Urothelium cell line (cell line): ENCODE measurements at regions not wholly inside any gene's neighbourhood (a gene's known extent, or its start where the extent isn't known, plus 50 kb on each side); places are given as distances from the start of the nearest gene placed in this dataset.

Experiments used
- DNase-seq: peaks from one replicate; pipeline ENCODE4 v3.0.0; 2011; ENCODE audit warnings: low spot score, mixed read lengths
- FAIRE-seq: peaks from 2 replicates; lab custom pipeline; 2011; peaks lifted over from hg19 to GRCh38; lab: Jason Lieb, UNC

DNA sequence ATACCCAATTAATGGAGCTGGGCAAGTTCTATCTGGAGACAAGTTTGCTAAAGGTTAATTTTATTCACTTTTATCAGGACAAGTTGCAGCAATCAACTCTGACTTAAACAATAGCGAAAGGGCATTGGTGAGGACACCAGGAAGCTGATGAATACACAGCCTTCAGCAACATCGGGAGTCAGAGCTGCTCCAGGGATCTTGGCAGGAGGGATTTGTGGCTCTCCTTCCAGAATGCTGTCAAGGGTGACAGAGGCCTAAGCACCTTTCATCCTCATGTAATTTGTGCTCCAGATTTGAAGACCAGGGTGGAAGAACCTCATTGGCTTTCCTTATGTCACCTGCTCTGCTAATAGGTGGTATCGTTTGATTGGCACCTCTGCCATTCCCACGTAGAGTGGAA is 485.6 kb downstream of the NPIPA7 start:
- DNase-seq (no peak), FAIRE-seq (no peak)

DNA sequence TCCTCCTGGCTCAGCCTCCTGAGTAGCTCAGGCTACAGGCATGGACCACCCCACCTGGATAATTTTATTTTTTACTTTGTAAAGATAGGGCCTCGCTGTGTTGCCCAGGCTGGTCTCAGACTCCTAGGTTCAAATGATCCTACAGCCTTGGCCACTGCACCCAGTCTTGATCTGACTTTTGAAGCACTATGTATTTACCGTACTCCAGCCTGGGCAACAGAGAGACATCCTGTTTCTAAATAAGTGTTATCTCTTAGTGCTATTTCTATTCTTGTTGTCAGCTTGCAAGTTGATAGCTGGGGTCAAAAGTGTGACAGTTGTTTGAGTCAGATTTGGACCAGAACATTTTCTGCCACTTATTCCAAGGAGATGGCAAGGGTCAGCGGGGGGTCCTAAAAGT is 486.4 kb downstream of the NPIPA7 start:
- DNase-seq: no peak
- FAIRE-seq: no peak

GRCh38 chr16:16867973-16868372 is 489.0 kb downstream of the NPIPA7 start:
- no peak for FAIRE-seq
- DNase-seq: no peak

GRCh38 chr16:16868727-16869126 is 489.8 kb downstream of the NPIPA7 start:
- no peak for FAIRE-seq
- DNase-seq: no peak

DNA sequence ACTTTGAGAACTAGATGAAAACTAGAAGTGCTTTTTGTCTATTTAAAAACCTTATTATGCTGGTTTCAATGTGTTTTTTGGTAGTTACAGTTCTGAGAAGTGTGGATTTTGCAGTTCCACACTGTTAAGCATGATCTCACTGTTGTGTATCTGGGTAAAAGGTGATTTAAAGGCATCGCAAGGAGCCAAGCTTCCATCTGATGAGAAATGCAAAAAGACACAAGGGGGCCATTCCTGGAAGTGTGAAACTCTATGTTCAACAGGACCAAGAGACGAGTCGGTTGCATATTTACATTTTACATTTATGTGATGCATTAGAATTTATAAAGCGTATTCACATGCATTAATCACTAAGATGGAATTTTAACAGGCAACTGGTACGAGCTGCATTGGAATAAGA is 490.8 kb downstream of the NPIPA7 start:
- FAIRE-seq: no peak
- DNase-seq: no peak

GRCh38 chr16:16871196-16871595 is 492.3 kb downstream of the NPIPA7 start:
- FAIRE-seq (no peak), DNase-seq (no peak)

- no peak for DNase-seq
- no peak for FAIRE-seq
These were observed 498.1 kb downstream of the NPIPA7 start for GRCh38 chr16:16877061-16877460.

DNA sequence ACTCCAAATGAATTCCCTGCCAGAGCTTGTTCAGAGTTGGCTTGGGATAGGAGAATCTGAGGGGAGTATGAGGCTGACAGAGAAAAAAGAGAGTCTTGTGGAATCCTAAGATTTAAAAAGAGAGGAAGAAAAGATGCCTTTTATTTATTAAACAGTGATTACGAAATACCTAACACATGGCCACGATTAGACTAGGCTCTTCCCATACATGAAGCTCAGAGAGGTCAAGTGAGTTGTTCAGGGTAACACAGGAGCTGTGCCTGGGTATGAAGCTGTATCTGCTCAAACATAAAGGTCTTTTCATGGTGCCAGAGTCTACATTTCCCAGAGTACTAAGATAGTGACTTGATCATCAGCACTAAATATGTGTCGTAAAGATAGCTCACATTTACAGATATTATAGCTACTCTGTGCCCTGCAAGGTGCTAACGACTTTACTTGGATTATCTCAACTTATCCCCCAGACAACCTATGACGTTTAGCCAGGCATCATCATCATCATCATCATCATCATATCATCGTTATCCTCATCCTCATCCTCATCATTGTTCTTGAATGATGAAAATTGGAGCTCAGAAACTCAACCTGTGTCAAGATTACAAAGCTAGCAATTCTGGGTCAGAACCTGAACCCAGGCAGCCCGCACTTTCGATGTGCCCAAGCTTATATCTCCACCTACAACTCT is 500.8 kb downstream of the NPIPA7 start:
- FAIRE-seq (no peak), DNase-seq (no peak)

GRCh38 chr16:16881814-16882213 is 502.9 kb downstream of the NPIPA7 start:
- FAIRE-seq (no peak), DNase-seq (no peak)

- no peak for DNase-seq
- FAIRE-seq: no peak
These were observed 503.8 kb downstream of the NPIPA7 start for GRCh38 chr16:16882766-16883165.

- DNase-seq (no peak), FAIRE-seq (no peak)
These were observed 505.5 kb downstream of the NPIPA7 start for GRCh38 chr16:16884451-16884850.

DNA sequence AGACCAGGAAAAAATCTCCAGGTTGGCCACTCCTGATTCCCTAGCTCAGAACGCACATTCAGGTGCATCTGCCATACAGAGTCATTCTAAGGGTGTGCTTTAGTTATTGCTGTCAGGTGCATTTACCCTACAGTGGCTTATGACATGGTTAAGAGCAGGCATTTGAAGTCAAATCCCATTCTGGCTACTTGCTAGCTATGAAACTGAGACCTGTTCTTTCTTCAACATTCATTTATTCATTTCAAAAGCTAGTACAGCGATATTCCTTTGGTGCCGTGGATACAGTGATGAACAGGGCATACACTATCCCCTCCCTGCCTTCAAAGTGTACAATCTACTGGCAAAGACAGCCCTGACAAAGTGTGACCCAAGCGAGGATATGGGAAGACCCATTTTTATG is 508.3 kb downstream of the NPIPA7 start:
- FAIRE-seq (no peak), DNase-seq (no peak)

- FAIRE-seq (no peak), DNase-seq (no peak)
These were observed 512.0 kb downstream of the NPIPA7 start for GRCh38 chr16:16890964-16891363.

DNA sequence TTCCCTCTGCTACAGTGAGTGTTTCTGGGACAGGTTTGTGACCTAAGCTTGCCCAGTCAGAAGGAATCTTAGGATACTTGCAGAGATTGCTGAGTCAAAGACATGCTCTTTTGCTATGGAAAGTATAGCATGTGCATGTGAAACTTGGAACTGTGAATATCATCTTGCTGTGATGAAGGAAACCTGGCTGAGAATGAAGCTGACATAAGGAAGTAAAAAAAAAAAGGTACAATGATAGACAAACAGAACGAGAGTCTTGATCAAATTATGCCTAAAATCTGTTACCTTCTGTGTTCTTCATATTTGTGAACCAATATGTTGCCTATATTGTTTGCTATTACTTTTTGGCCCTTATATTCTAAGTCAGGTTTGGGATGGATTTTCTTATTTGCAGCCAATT is 525.7 kb downstream of the NPIPA7 start:
- DNase-seq (no peak), FAIRE-seq (no peak)

DNA sequence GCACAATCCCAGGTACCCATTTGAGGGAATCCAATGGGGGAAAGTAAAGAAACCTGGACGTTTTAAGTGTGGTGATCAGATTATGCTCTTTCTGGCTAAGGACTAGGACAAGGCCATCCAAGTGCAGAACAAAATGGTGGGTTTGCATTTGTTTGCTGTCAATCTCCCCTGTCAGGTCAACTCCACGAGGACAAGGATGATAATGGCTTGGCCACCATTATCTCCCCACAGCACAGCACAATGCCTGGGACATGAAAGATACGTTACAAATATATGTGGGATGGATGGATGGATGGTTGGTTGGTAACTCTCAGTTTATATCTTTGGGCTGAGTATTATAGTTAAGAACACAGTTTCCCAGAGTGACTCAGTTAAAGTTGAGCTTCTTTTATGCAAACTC is 526.9 kb downstream of the NPIPA7 start:
- DNase-seq: no peak
- FAIRE-seq: no peak

GRCh38 chr16:16907089-16907488 is 528.1 kb downstream of the NPIPA7 start:
- DNase-seq: no peak

GRCh38 chr16:16908077-16908476 is 529.1 kb downstream of the NPIPA7 start:
- FAIRE-seq (no peak), DNase-seq (no peak)

More at GRCh38 chr16:16907089-16907488, 528.1 kb downstream of the NPIPA7 start:
- FAIRE-seq: no peak

- no peak for FAIRE-seq
- DNase-seq: no peak
These were observed 530.2 kb downstream of the NPIPA7 start for GRCh38 chr16:16909126-16909525.

DNA sequence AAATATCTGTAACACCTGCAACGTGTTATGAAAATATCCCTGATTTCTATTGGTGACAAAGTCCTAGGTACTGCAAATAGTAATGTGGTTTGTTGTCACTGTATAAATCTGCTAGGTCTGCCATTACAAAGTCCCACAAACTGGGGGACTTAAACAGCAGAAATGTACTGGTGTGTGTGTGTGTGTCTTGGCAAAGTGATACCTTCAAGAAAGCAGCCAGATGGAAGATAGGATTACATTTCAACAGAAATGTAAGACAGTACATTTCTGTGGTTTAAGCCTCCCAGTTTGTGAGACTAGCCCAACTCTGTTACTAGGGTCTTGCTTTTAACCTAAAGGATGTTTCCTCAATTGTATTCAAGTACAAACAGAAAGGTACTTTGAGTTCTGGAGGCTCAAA is 531.7 kb downstream of the NPIPA7 start:
- DNase-seq (no peak), FAIRE-seq (no peak)

DNA sequence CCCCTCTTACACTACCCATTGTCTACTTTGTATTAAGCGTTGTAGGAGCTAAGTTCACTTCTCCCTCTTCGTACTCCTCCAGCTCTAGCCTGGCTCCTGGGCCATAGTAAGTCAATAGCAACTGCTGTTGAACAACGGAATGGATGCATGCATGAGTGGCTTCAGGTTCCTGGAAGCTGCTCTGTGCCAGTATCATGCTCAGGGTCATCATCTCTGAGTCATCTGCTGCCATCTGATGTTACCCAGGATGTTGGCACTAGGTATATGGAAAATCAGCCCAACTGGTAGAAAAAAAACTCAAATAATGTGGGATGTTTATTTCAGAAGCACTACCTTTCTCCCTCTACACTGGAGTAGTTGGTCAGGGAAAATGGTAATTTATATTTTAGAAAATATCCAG is 536.8 kb downstream of the NPIPA7 start:
- FAIRE-seq: no peak
- DNase-seq: no peak

- DNase-seq (no peak), FAIRE-seq (no peak)
These were observed 538.3 kb downstream of the NPIPA7 start for GRCh38 chr16:16917191-16917785.

DNA sequence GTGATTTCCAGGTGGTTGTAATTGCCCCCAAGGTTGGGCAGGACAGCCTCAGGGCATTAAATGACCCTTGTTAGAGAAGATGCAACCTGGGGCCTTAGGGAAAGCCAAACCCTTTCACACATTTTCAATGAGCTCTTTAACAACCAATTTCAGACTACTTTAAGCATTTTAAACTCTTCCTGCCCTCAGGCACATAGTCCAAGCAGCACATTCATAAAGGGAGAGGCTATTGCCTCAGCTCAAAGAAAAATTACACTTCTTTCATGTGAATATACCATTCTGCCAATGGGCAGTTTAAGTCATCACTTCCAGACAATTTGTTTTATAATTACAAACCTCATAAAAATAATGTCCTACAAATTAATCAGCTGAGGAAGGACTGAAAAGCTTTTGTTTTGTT is 544.5 kb downstream of the NPIPA7 start:
- DNase-seq: no peak
- no peak for FAIRE-seq

GRCh38 chr16:16924613-16925012 is 545.7 kb downstream of the NPIPA7 start:
- DNase-seq (no peak), FAIRE-seq (no peak)
